ENCODE measurements at regions not wholly inside any gene's neighbourhood (a gene's known extent, or its start where the extent isn't known, plus 50 kb on each side); places are given as distances from the start of the nearest gene placed in this dataset.

DNA sequence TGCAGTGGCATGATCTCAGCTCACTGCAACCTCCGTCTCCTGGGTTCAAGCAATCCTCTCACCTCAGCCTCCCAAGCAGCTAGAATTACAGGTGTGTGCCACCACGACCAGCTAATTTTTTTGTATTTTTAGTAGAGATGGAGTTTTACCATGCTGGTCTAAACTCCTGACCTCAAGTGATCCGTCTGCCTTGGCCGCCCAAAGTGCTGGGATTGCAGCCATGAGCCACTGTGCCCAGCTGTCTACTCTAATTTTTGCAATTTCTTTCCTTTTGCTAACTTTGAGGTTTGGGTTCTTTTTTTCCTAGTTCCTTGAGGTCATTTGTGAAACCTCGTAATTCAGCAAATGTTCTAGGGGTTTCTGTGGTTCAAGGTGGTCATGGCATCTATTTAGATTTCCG is 63.7 kb upstream of the PRLR start:
- H3K9me3 ChIP-seq, result no peaks in the 10 kb centered on the region
- H3K4me1 ChIP-seq, result no peaks in the 10 kb centered on the region
- no peaks in the 10 kb centered on the region for H3K36me3 ChIP-seq
- TF ChIP-seq CTCF (IDR thresholded peaks at IDR 0.05) (no peak), POLR2A (IDR thresholded peaks at IDR 0.05) (no peak)
- no peaks in the 10 kb centered on the region for H3K27me3 ChIP-seq
- H3K4me3 ChIP-seq, result no peak overlapping the region
- H3K27ac ChIP-seq, result no peak overlapping the region
- no peak for DNase-seq

DNA sequence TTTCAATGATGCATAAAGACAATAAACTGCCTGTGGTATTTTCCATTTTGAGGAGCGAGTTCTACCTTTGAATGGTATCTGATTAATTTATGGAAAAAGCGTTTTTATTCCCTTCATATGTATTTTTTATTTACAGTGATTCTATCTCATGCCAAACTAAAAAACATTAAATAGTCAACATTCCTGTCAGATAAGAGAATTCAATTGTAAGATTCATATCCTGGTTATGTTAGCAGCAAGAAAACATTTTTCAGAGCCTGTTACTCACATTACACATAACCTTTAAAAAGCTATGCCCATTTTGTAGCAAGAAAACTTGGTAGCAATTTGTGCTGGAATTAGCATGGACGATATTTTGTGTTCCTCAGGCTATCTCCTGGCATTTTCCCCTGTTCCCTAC is 55.1 kb upstream of the PRLR start:
- Histone ChIP-seq H3K9me3 (no peaks in the 10 kb centered on the region), H3K27ac (no peak overlapping the region), H3K4me1 (no peaks in the 10 kb centered on the region), H3K36me3 (no peaks in the 10 kb centered on the region), H3K27me3 (no peaks in the 10 kb centered on the region), H3K4me3 (no peak overlapping the region)
- DNase-seq, result no peak
- TF ChIP-seq CTCF (IDR thresholded peaks at IDR 0.05) (no peak), POLR2A (IDR thresholded peaks at IDR 0.05) (no peak)

- H3K4me3 ChIP-seq, result no peak overlapping the region
- no peaks in the 10 kb centered on the region for H3K27me3 ChIP-seq
- H3K4me1 ChIP-seq, result no peaks in the 10 kb centered on the region
- no peak overlapping the region for H3K27ac ChIP-seq
- no peaks in the 10 kb centered on the region for H3K36me3 ChIP-seq
- H3K9me3 ChIP-seq, result no peaks in the 10 kb centered on the region
- TF ChIP-seq CTCF (IDR thresholded peaks at IDR 0.05), result no peak
- no peak for TF ChIP-seq POLR2A (IDR thresholded peaks at IDR 0.05)
- no peak for DNase-seq
These were observed 54.7 kb upstream of the PRLR start for GRCh38 chr5:35285011-35285410.

GRCh38 chr5:35284364-35284763 is 54.1 kb upstream of the PRLR start:
- Histone ChIP-seq H3K9me3 (no peaks in the 10 kb centered on the region), H3K27ac (no peak overlapping the region), H3K4me1 (no peaks in the 10 kb centered on the region), H3K4me3 (no peak overlapping the region), H3K27me3 (no peaks in the 10 kb centered on the region), H3K36me3 (no peaks in the 10 kb centered on the region)
- no peak for TF ChIP-seq POLR2A (IDR thresholded peaks at IDR 0.05)
- TF ChIP-seq CTCF (IDR thresholded peaks at IDR 0.05), result no peak
- DNase-seq, result no peak

DNA sequence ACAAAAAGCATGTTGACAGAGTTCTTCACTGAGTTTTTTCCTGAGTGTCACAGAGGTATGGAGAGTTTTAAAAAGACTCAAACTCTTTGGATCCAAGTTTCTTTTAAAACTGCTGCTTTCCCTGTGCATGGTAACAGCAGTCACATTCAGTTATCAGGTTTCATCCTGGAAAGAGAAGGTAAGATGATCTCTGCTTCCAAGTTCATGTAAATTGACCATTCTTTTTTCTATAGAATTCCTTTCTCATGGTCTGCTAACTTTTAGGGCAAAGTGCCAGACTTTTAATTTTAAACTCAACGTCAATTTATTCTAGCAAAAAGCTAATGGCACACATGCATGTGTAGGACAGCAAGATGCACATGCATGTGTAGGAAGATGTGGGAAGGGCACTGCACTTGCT is 52.5 kb upstream of the PRLR start:
- TF ChIP-seq POLR2A (IDR thresholded peaks at IDR 0.05) (no peak), CTCF (IDR thresholded peaks at IDR 0.05) (no peak)
- H3K27me3 ChIP-seq, result no peaks in the 10 kb centered on the region
- H3K36me3 ChIP-seq, result no peaks in the 10 kb centered on the region
- H3K9me3 ChIP-seq, result no peaks in the 10 kb centered on the region
- DNase-seq, result no peak
- H3K27ac ChIP-seq, result no peak overlapping the region
- H3K4me1 ChIP-seq, result no peaks in the 10 kb centered on the region
- no peak overlapping the region for H3K4me3 ChIP-seq

DNA sequence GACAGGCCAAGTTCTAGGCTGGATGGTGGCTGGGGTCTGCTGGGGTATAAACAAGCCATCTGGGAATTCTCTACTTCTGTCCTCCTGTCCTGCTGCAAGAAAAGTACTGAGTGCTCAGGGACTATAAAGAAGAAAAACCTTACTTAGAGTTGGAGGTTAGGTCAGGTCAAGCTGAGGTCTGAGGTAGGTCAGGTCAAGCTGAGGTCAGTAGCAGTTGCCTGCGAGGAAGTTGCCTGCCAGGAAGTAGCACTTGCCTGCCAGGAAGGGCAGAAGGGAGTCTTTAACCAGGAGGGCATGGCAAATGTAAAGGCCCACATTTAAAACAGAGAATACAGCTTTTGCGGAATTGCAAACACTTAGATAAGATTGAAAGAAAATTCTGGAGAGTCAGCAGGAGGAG is 51.3 kb upstream of the PRLR start:
- no peaks in the 10 kb centered on the region for H3K27me3 ChIP-seq
- H3K9me3 ChIP-seq, result no peaks in the 10 kb centered on the region
- H3K4me3 ChIP-seq, result no peak overlapping the region
- no peaks in the 10 kb centered on the region for H3K4me1 ChIP-seq
- no peak for DNase-seq
- H3K36me3 ChIP-seq, result no peaks in the 10 kb centered on the region
- H3K27ac ChIP-seq, result no peak overlapping the region
- TF ChIP-seq POLR2A (IDR thresholded peaks at IDR 0.05) (no peak), CTCF (IDR thresholded peaks at IDR 0.05) (no peak)

Data from Peyer's patch (tissue), 4 donors.